Right atrium auricular region (tissue), 2 donors: ENCODE measurements at regions not wholly inside any gene's neighbourhood (a gene's known extent, or its start where the extent isn't known, plus 50 kb on each side); places are given as distances from the start of the nearest gene placed in this dataset.

Source experiments
- DNase-seq: peaks from one replicate; pipeline ENCODE4 v3.0.0-alpha.2; 2019; ENCODE audit warnings: low spot score
- H3K27ac ChIP-seq, 2 donors: fragments of 200-600 bp; sonication (generic); 1 replicate in 1 of 2; 2 replicates in 1 of 2; pipeline ENCODE4 v1.5.1; 2016 to 2019
- H3K27me3 ChIP-seq, 2 donors: fragments of 200-600 bp; sonication (generic); one replicate each; pipeline versions ENCODE4 v1.5.1 to v1.6.0; 2017 to 2019
- H3K36me3 ChIP-seq: fragments of 200-600 bp; sonication (generic); one replicate; pipeline ENCODE4 v1.5.1; 2016
- H3K4me1 ChIP-seq, 2 donors: fragments of 200-600 bp; sonication (generic); one replicate each; pipeline versions ENCODE4 v1.5.1 to v1.6.0; 2017 to 2019
- H3K4me3 ChIP-seq, 2 donors: fragments of 200-600 bp; sonication (generic); 1 replicate in 1 of 2; 2 replicates in 1 of 2; pipeline ENCODE4 v1.5.1; 2017 to 2019; ENCODE audit warnings: mild to moderate bottlenecking in 1 of 2, moderate library complexity in 1 of 2
- H3K9me3 ChIP-seq, 2 donors: fragments of 200-600 bp; sonication (generic); one replicate each; pipeline ENCODE4 v1.5.1; 2019
- CTCF ChIP-seq, 2 donors: fragments of 200-600 bp; sonication (generic); IDR thresholded peaks; one replicate each; pipeline ENCODE4 v1.5.1; 2019; ENCODE audit warnings: antibody characterized with exemption in 2 of 2

DNA sequence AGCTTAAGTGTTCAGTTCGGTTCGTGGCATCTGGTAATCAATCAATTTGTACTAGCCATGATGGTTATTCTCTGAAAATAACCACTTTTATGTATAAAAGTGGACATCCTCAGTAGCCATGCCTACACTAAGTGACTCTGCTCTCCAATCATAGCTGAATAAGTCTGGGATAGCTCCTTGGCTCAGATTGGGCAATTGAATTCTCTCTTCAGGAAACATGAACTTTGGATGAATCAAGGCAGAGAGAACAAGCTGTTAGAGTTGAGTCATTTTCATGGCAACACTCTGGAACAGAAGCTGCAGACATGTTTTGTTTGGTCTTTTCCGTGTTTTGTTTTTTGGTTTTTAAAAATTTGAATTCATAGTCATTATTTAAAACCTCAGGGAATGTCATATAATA lies 66.8 kb upstream of the TMEM164 start:
- Histone ChIP-seq H3K9me3 (no peaks in the 10 kb centered on the region), H3K4me3 (no peak overlapping the region), H3K27ac (no peak overlapping the region), H3K36me3 (no peaks in the 10 kb centered on the region), H3K27me3 (no peaks in the 10 kb centered on the region), H3K4me1 (no peaks in the 10 kb centered on the region)
- no peak for TF ChIP-seq CTCF (IDR thresholded peaks at IDR 0.05)
- no peak for DNase-seq

GRCh38 chrX:109936598-109936997 lies 66.3 kb upstream of the TMEM164 start:
- TF ChIP-seq CTCF (IDR thresholded peaks at IDR 0.05): no peak
- no peak for DNase-seq
- H3K36me3 ChIP-seq: no peaks in the 10 kb centered on the region

GRCh38 chrX:109939498-109939897 lies 63.4 kb upstream of the TMEM164 start:
- no peak for TF ChIP-seq CTCF (IDR thresholded peaks at IDR 0.05)
- Histone ChIP-seq H3K27me3 (no peaks in the 10 kb centered on the region), H3K9me3 (no peaks in the 10 kb centered on the region), H3K4me3 (no peak overlapping the region), H3K4me1 (no peaks in the 10 kb centered on the region), H3K27ac (no peak overlapping the region), H3K36me3 (no peaks in the 10 kb centered on the region)
- DNase-seq: no peak

More at GRCh38 chrX:109936598-109936997, 66.3 kb upstream of the TMEM164 start:
- H3K4me1 ChIP-seq: no peaks in the 10 kb centered on the region
- no peaks in the 10 kb centered on the region for H3K9me3 ChIP-seq
- H3K27ac ChIP-seq: no peak overlapping the region
- no peak overlapping the region for H3K4me3 ChIP-seq
- H3K27me3 ChIP-seq: no peaks in the 10 kb centered on the region

DNA sequence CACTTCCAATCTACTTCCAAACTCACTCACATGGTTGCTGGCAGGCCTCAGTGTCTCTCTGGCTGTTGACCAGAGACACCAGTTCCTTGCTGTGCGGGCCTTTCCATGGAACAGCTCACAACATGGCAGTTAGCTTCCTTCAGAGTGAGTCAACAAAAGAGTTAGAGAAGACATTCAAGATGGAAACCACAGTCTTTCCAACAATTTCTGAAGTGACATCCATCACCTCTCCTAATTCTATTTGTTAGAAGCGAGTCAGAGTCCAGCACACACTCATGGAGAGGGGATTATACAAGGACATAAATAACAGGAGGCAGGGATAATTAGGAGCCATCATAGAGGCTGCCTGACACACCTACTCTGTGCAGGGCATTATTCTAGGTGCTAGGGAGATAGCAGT lies 62.5 kb upstream of the TMEM164 start:
- TF ChIP-seq CTCF (IDR thresholded peaks at IDR 0.05): no peak
- H3K27ac ChIP-seq: no peak overlapping the region
- DNase-seq: no peak
- no peaks in the 10 kb centered on the region for H3K36me3 ChIP-seq
- no peaks in the 10 kb centered on the region for H3K27me3 ChIP-seq
- H3K4me3 ChIP-seq: no peak overlapping the region
- no peaks in the 10 kb centered on the region for H3K9me3 ChIP-seq
- H3K4me1 ChIP-seq: no peaks in the 10 kb centered on the region

DNA sequence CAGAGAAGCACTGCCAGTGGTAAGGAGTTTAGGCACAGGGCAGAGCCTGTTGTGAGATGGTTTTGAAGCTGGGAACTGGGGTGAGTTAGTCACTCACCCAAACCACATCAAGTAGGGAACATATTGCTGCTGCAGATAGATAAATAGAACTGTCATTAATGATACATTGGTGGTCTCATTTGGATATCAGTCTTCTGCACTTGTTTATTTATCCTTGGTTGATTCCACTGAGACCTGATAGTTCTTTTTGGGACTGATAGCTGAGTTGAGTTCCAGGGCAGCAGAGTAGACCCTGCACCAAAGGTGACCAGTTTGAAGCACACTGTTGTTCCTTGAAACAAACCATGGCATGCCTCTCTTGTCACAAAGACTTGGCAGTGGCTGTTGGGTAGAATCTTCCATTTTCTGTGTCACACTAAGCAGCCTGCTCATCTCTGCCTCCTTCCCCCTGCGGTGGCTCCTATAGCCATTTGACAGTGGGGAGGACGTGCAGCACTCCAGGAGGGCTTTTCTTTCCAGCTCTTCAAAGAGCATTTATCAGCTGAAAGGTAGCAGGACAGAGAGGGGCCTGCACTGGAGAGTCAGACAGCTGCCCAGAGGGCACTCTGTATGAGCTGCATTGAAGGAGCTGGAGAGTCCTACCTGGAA lies 59.7 kb upstream of the TMEM164 start:
- Histone ChIP-seq H3K9me3 (no peaks in the 10 kb centered on the region), H3K27me3 (no peaks in the 10 kb centered on the region), H3K4me1 (no peaks in the 10 kb centered on the region), H3K36me3 (no peaks in the 10 kb centered on the region), H3K4me3 (no peak overlapping the region), H3K27ac (no peak overlapping the region)
- TF ChIP-seq CTCF (IDR thresholded peaks at IDR 0.05): no peak
- no peak for DNase-seq

DNA sequence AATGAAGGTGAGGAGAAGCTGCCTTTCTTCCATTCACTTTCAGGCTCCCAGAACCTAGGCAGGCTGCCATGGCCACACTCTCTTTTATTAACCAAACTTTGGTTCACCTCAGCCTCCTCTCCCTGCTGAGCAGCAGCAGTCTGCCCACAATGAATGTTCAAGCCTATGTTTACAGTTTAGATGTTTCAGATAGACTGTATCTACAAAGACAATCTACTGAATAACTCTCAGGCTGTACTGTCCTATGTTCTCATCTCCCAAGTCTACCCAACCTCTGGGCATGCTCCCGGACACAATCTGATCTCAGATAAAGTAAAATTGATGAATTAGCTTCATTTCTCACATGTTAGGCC lies 59.2 kb upstream of the TMEM164 start:
- H3K27ac ChIP-seq: no peak overlapping the region
- H3K4me1 ChIP-seq: no peaks in the 10 kb centered on the region
- TF ChIP-seq CTCF (IDR thresholded peaks at IDR 0.05): no peak
- DNase-seq: no peak
- H3K9me3 ChIP-seq: no peaks in the 10 kb centered on the region
- H3K36me3 ChIP-seq: no peaks in the 10 kb centered on the region
- no peaks in the 10 kb centered on the region for H3K27me3 ChIP-seq
- H3K4me3 ChIP-seq: no peak overlapping the region
